ENCODE measurements at regions not wholly inside any gene's neighbourhood (a gene's known extent, or its start where the extent isn't known, plus 50 kb on each side); places are given as distances from the start of the nearest gene placed in this dataset.

- no peak for TF ChIP-seq CTCF (IDR thresholded peaks at IDR 0.05; ENCODE audit: low read depth, low read length, missing control alignments)
- DNase-seq (ENCODE audit: low read depth) = no peak
- no peak overlapping the region for H3K4me3 ChIP-seq (ENCODE audit: low read depth, low read length)
Measured at GRCh38 chr10:108060246-108060645, 895.7 kb upstream of the SORCS1 start.

GRCh38 chr10:108055506-108055905 is 891.0 kb upstream of the SORCS1 start:
- no peak for DNase-seq (ENCODE audit: low read depth)
- no peak for TF ChIP-seq CTCF (IDR thresholded peaks at IDR 0.05; ENCODE audit: low read depth, low read length, missing control alignments)
- H3K4me3 ChIP-seq (ENCODE audit: low read depth, low read length) = no peak overlapping the region

- DNase-seq (ENCODE audit: low read depth) = no peak
- no peak overlapping the region for H3K4me3 ChIP-seq (ENCODE audit: low read depth, low read length)
- TF ChIP-seq CTCF (IDR thresholded peaks at IDR 0.05; ENCODE audit: low read depth, low read length, missing control alignments) = no peak
Measured at GRCh38 chr10:108052981-108053380, 888.5 kb upstream of the SORCS1 start.

- no peak for TF ChIP-seq CTCF (IDR thresholded peaks at IDR 0.05; ENCODE audit: low read depth, low read length, missing control alignments)
- H3K4me3 ChIP-seq (ENCODE audit: low read depth, low read length) = no peak overlapping the region
- no peak for DNase-seq (ENCODE audit: low read depth)
Measured at GRCh38 chr10:108051218-108051617, 886.7 kb upstream of the SORCS1 start.

- TF ChIP-seq CTCF (IDR thresholded peaks at IDR 0.05; ENCODE audit: low read depth, low read length, missing control alignments) = no peak
- no peak overlapping the region for H3K4me3 ChIP-seq (ENCODE audit: low read depth, low read length)
- DNase-seq (ENCODE audit: low read depth) = no peak
Measured at GRCh38 chr10:108050626-108051025, 886.1 kb upstream of the SORCS1 start.

GRCh38 chr10:108049668-108050067 is 885.2 kb upstream of the SORCS1 start:
- no peak for TF ChIP-seq CTCF (IDR thresholded peaks at IDR 0.05; ENCODE audit: low read depth, low read length, missing control alignments)
- DNase-seq (ENCODE audit: low read depth) = no peak
- no peak overlapping the region for H3K4me3 ChIP-seq (ENCODE audit: low read depth, low read length)

- DNase-seq (ENCODE audit: low read depth) = no peak
- no peak overlapping the region for H3K4me3 ChIP-seq (ENCODE audit: low read depth, low read length)
- no peak for TF ChIP-seq CTCF (IDR thresholded peaks at IDR 0.05; ENCODE audit: low read depth, low read length, missing control alignments)
Measured at GRCh38 chr10:108048898-108049297, 884.4 kb upstream of the SORCS1 start.
